ENCODE measurements at regions not wholly inside any gene's neighbourhood (a gene's known extent, or its start where the extent isn't known, plus 50 kb on each side); places are given as distances from the start of the nearest gene placed in this dataset.

DNA sequence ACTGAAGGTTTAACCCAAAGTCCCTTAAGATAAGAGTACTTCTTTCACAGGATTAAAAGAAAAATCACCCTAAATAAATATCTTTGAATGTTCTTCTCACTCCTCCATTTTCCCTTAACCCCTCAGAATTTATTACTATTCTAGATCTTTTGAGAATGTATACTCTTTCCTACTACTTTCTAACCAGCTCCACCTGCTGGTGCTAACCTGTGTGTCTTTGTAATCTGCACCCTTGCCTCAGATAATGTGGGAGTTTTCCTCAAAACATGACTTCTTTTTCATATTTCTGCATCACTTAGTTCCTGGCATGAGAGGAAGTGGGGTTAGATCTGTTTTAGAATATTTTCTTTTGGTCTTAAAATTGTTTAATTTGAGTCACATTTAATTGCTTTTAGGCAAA lies 394.2 kb downstream of the BMP2 start:
- Histone ChIP-seq H3K4me3 (ENCODE audit: low read depth in 1 of 3, low read length in 3 of 3) (no peak overlapping the region), H3K9ac (ENCODE audit: low read depth in 1 of 2, low read length in 2 of 2) (no peak overlapping the region), H3K27ac (ENCODE audit: low read depth in 1 of 2, low read length in 2 of 2) (no peak overlapping the region), H3K36me3 (ENCODE audit: control insufficient read depth in 4 of 4, insufficient read depth in 3 of 4, low read depth in 1 of 4, low read length in 3 of 4) (no peaks in the 10 kb centered on the region), H3K4me1 (ENCODE audit: control insufficient read depth in 4 of 4, insufficient read depth in 4 of 4, low read length in 3 of 4) (no peaks in the 10 kb centered on the region), H3K27me3 (ENCODE audit: control insufficient read depth in 4 of 4, insufficient read depth in 4 of 4, low read length in 3 of 4) (no peaks in the 10 kb centered on the region), H3K9me3 (ENCODE audit: control insufficient read depth in 4 of 4, low read length in 3 of 4) (no peaks in the 10 kb centered on the region)
- TF ChIP-seq RAD21 (IDR thresholded peaks at IDR 0.05) (peak; percentile 82 to 86), FOXA1 (IDR thresholded peaks at IDR 0.05) (no peak), CTCF (IDR thresholded peaks at IDR 0.05; ENCODE audit: low read depth, low read length, missing input control) (peak; percentile 65)
- DNase-seq (ENCODE audit: low spot score) = no peak

GRCh38 chr20:7171911-7172310 lies 404.4 kb downstream of the BMP2 start:
- no peak for DNase-seq (ENCODE audit: low spot score)
- H3K9ac ChIP-seq (ENCODE audit: low read depth in 1 of 2, low read length in 2 of 2) = no peak overlapping the region
- no peaks in the 10 kb centered on the region for H3K27me3 ChIP-seq (ENCODE audit: control insufficient read depth in 4 of 4, insufficient read depth in 4 of 4, low read length in 3 of 4)
- TF ChIP-seq TAF1 (conservative IDR thresholded peaks at IDR 0.05) = no peak
- TF ChIP-seq CTCF (IDR thresholded peaks at IDR 0.05; ENCODE audit: low read depth, low read length, missing input control) = no peak
- no peak for TF ChIP-seq EGR1 (IDR thresholded peaks at IDR 0.05; ENCODE audit: low read depth in 2 of 2)
- TF ChIP-seq HNF4A (conservative IDR thresholded peaks at IDR 0.05) = no peak
- TF ChIP-seq REST (IDR thresholded peaks at IDR 0.05) = no peak
- no peak for TF ChIP-seq FOXA1 (IDR thresholded peaks at IDR 0.05)
- no peak for TF ChIP-seq ATF3 (IDR thresholded peaks at IDR 0.05)
- no peak for TF ChIP-seq MAX (IDR thresholded peaks at IDR 0.05)
- TF ChIP-seq HNF4G (IDR thresholded peaks at IDR 0.05) = no peak
- no peak for TF ChIP-seq JUND (IDR thresholded peaks at IDR 0.05)
- no peak for TF ChIP-seq RXRA (IDR thresholded peaks at IDR 0.05)
- TF ChIP-seq ZBTB33 (IDR thresholded peaks at IDR 0.05) = no peak
- TF ChIP-seq NR2F2 (IDR thresholded peaks at IDR 0.05) = no peak
- TF ChIP-seq RAD21 (IDR thresholded peaks at IDR 0.05) = no peak
- TF ChIP-seq GABPA (IDR thresholded peaks at IDR 0.05 in 1 of 2, conservative IDR thresholded peaks at IDR 0.05 in 1 of 2) = no peak
- H3K4me1 ChIP-seq (ENCODE audit: control insufficient read depth in 4 of 4, insufficient read depth in 4 of 4, low read length in 3 of 4) = no peaks in the 10 kb centered on the region
- H3K27ac ChIP-seq (ENCODE audit: low read depth in 1 of 2, low read length in 2 of 2) = no peak overlapping the region
- WGBS = 39% methylated on average over 1 of the region's 1 CpG
- H3K36me3 ChIP-seq (ENCODE audit: control insufficient read depth in 4 of 4, insufficient read depth in 3 of 4, low read depth in 1 of 4, low read length in 3 of 4) = no peaks in the 10 kb centered on the region
- H3K9me3 ChIP-seq (ENCODE audit: control insufficient read depth in 4 of 4, low read length in 3 of 4) = no peaks in the 10 kb centered on the region
- H3K4me3 ChIP-seq (ENCODE audit: low read depth in 1 of 3, low read length in 3 of 3) = no peak overlapping the region

All from liver (tissue), 8 donors.